ENCODE measurements at regions not wholly inside any gene's neighbourhood (a gene's known extent, or its start where the extent isn't known, plus 50 kb on each side); places are given as distances from the start of the nearest gene placed in this dataset.

GRCh38 chr2:180692322-180692721, 288.1 kb upstream of the UBE2E3 start:
- ATAC-seq (ENCODE audit: low read depth) (no peak), DNase-seq (no peak)
- no peak overlapping the region for H2BK120ac ChIP-seq (ENCODE audit: low read depth, low read length)
- no peak overlapping the region for H2BK5ac ChIP-seq (ENCODE audit: low read depth, low read length, poor library complexity, severe bottlenecking)
- ChIA-PET CTCF (interaction anchor here (1.1 kb wide), 1 partner anchor 11 kb away, joined by 3 read pairs; no protein-coding TSS in a partner anchor), POLR2A (ENCODE audit: unreplicated experiment) (no interaction called here)
- no peak overlapping the region for H2AFZ ChIP-seq (replicated peaks; ENCODE audit: low read length, poor library complexity)
- no peak overlapping the region for H4K91ac ChIP-seq (ENCODE audit: insufficient read depth, low read depth, low read length)
- no peaks in the 10 kb centered on the region for H3K36me3 ChIP-seq (ENCODE audit: control insufficient read depth, insufficient read depth, low read length)
- no peaks in the 10 kb centered on the region for H3K27me3 ChIP-seq (ENCODE audit: control insufficient read depth, insufficient read depth, low read length)
- no peak overlapping the region for H3K56ac ChIP-seq (ENCODE audit: extremely low read depth, insufficient read depth, low read length)
- H4K5ac ChIP-seq (ENCODE audit: low read depth, low read length) = no peak overlapping the region
- WGBS, 2 experiments (ENCODE audit: extremely low coverage in 2 of 2, insufficient read length in 1 of 2) = no CpG with 5 or more reads among the region's 7 CpGs
- no peak overlapping the region for H2AK5ac ChIP-seq (ENCODE audit: low read depth, low read length)
- H3K9me3 ChIP-seq (ENCODE audit: control insufficient read depth, insufficient read depth, low read length) = no peaks in the 10 kb centered on the region
- no peak overlapping the region for H2BK20ac ChIP-seq (ENCODE audit: low read depth, low read length)
- intact Hi-C loops (cut with micrococcal nuclease) (no loop called here), in situ Hi-C loops (cut with MboI; ENCODE audit: low sequenced_read_pairs) (no loop called here), dilution Hi-C loops (cut with HindIII; ENCODE audit: low sequenced_read_pairs, unreplicated experiment) (no loop called here)
- H3K4me3 ChIP-seq (ENCODE audit: insufficient read depth, low read depth, low read length) = no peak overlapping the region
- no peak overlapping the region for H2BK15ac ChIP-seq (ENCODE audit: low read depth, low read length)
- H2AK9ac ChIP-seq (replicated peaks; ENCODE audit: low read depth, low read length, poor library complexity) = no peak overlapping the region
- BruUV-seq (replicated peaks) = no TSS peak
- no peak overlapping the region for H3K4me2 ChIP-seq (ENCODE audit: low read depth, low read length)
- no peak overlapping the region for H3K14ac ChIP-seq (replicated peaks; ENCODE audit: low read depth, low read length)
- H3K4me1 ChIP-seq (ENCODE audit: control insufficient read depth, insufficient read depth, low read length) = peaks cover 4% of the 10 kb centered on the region
- H3K4ac ChIP-seq (ENCODE audit: low read depth, low read length) = no peak overlapping the region
- no peak overlapping the region for H3K27ac ChIP-seq (ENCODE audit: insufficient read depth, low read length)
- no peak overlapping the region for H3K9ac ChIP-seq (ENCODE audit: low read depth, low read length)
- no peak overlapping the region for H3K18ac ChIP-seq (ENCODE audit: low read depth, low read length)
- TF ChIP-seq MXI1 (IDR thresholded peaks at IDR 0.05; ENCODE audit: borderline replicate concordance, low read depth, low read length) (no peak), NFE2L2 (IDR thresholded peaks at IDR 0.05; ENCODE audit: low read depth, low read length) (no peak), CHD1 (IDR thresholded peaks at IDR 0.05; ENCODE audit: low read depth, low read length) (no peak), SMC3 (IDR thresholded peaks at IDR 0.05; ENCODE audit: low read depth, low read length) (no peak), RCOR1 (IDR thresholded peaks at IDR 0.05; ENCODE audit: insufficient replicate concordance, low read length) (no peak), USF2 (IDR thresholded peaks at IDR 0.05; ENCODE audit: low read depth, low read length) (no peak), POLR2A (IDR thresholded peaks at IDR 0.05; ENCODE audit: low read depth, low read length) (no peak), RFX5 (IDR thresholded peaks at IDR 0.05; ENCODE audit: low read depth, low read length) (no peak), CTCF (conservative IDR thresholded peaks at IDR 0.05; ENCODE audit: low read depth, low read length) (no peak), MAFK (IDR thresholded peaks at IDR 0.05; ENCODE audit: low read depth, low read length) (no peak), FOS (IDR thresholded peaks at IDR 0.05; ENCODE audit: low read depth, low read length) (no peak), RAD21 (IDR thresholded peaks at IDR 0.05; ENCODE audit: low read length) (no peak), BHLHE40 (IDR thresholded peaks at IDR 0.05; ENCODE audit: low read depth, low read length) (no peak), MAZ (IDR thresholded peaks at IDR 0.05; ENCODE audit: borderline replicate concordance, low read depth, low read length) (no peak), ELK1 (IDR thresholded peaks at IDR 0.05; ENCODE audit: borderline replicate concordance, low read depth, low read length) (no peak)
- no peak overlapping the region for H4K8ac ChIP-seq (ENCODE audit: low read depth in 2 of 2, low read length in 2 of 2)
- no peaks in the 10 kb centered on the region for H3K9me1 ChIP-seq (ENCODE audit: insufficient read depth, low read length)
- H3K79me1 ChIP-seq (ENCODE audit: low read depth in 1 of 2, low read length in 2 of 2) = no peaks in the 10 kb centered on the region
- H3K23ac ChIP-seq (ENCODE audit: low read depth, low read length) = no peak overlapping the region
- no peaks in the 10 kb centered on the region for H4K20me1 ChIP-seq (ENCODE audit: insufficient read depth, low read length)
